Suprapubic skin (tissue), 4 donors: ENCODE measurements at regions not wholly inside any gene's neighbourhood (a gene's known extent, or its start where the extent isn't known, plus 50 kb on each side); places are given as distances from the start of the nearest gene placed in this dataset.

Source experiments
- DNase-seq, 2 donors: peaks; one replicate each; pipeline ENCODE4 v3.0.0-alpha.2; 2019; ENCODE audit warnings: low spot score in 2 of 2
- H3K27ac ChIP-seq: fragments of 200-600 bp; sonication (generic); one replicate; pipeline ENCODE4 v1.5.1; 2019
- H3K27me3 ChIP-seq: fragments of 200-600 bp; sonication (generic); one replicate; pipeline ENCODE4 v1.5.1; 2019
- H3K36me3 ChIP-seq: fragments of 200-600 bp; sonication (generic); one replicate; pipeline ENCODE4 v1.5.1; 2019
- H3K4me1 ChIP-seq: fragments of 200-600 bp; sonication (generic); one replicate; pipeline ENCODE4 v1.5.1; 2019
- H3K4me3 ChIP-seq: fragments of 200-600 bp; sonication (generic); one replicate; pipeline ENCODE4 v1.5.1; 2019; ENCODE audit warnings: mild to moderate bottlenecking
- H3K9me3 ChIP-seq: fragments of 200-600 bp; sonication (generic); one replicate; pipeline ENCODE4 v1.5.1; 2019
- EP300 ChIP-seq: sonication (generic); formaldehyde crosslinking; IDR thresholded peaks from one replicate; pipeline ENCODE4 v1.6.1; 2017; ENCODE audit warnings: antibody characterized with exemption
- POLR2A ChIP-seq, 2 donors: fragments of 450-650 bp; IDR thresholded peaks; one replicate each; pipeline ENCODE4 v1.6.1; 2017; ENCODE audit warnings: antibody characterized with exemption in 2 of 2, mild to moderate bottlenecking in 2 of 2, moderate library complexity in 2 of 2
- POLR2AphosphoS5 ChIP-seq, 3 donors: sonication (generic); formaldehyde crosslinking; IDR thresholded peaks; one replicate each; pipeline ENCODE4 v1.6.1; 2017; ENCODE audit warnings: antibody characterized with exemption in 3 of 3
- WGBS: methylation state at CpG from one replicate; pipeline ENCODE4 v1.1.5; 2018; 5-methylcytosine and 5-hydroxymethylcytosine counted together
- TF ChIP-seq, protein P1 (sequence below), 2 donors: fragments of 200-600 bp in 1 of 2; fragments of 450-650 bp in 1 of 2; sonication (generic) in 1 of 2; IDR thresholded peaks; one replicate each; pipeline ENCODE4 v1.5.1; 2016 to 2019; ENCODE audit warnings: antibody characterized with exemption in 2 of 2, mild to moderate bottlenecking in 1 of 2, moderate library complexity in 1 of 2

DNA sequence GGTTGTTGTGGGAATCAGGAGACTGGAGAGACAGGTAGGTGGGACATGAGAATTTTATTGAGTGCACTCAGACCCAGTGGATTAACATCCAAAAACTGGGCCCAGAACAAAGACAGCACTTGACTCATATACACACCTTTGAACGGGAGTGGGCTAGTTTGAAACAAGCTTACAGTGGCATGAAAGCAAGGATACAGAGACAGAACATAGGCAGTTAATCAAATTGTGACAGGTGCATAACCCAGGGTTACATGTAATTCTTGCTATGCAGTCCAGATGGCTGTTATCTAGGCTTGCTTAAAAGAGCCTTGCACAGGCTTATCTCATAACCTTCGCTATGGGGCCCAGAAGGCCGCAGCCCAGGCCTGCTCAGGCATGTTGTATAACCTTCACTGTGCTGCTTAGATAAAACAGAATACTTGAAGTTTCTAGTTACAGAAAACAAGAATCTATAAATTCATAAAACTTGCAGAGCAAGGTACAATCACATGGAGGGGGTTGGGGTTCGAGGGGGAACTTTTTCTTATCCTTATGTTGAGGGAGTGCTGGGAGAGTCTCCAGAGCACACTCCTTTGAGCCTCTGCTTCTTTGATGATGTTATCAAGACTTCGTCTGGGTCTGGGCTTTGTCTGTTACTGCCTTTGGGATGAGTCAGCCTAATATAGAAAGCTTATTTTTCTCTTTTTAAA lies 81.7 kb downstream of the TNFAIP2 start:
- TF ChIP-seq POLR2A (IDR thresholded peaks at IDR 0.05) (no peak), POLR2AphosphoS5 (IDR thresholded peaks at IDR 0.05) (no peak), EP300 (no peak)
- TF ChIP-seq, protein P1, sequence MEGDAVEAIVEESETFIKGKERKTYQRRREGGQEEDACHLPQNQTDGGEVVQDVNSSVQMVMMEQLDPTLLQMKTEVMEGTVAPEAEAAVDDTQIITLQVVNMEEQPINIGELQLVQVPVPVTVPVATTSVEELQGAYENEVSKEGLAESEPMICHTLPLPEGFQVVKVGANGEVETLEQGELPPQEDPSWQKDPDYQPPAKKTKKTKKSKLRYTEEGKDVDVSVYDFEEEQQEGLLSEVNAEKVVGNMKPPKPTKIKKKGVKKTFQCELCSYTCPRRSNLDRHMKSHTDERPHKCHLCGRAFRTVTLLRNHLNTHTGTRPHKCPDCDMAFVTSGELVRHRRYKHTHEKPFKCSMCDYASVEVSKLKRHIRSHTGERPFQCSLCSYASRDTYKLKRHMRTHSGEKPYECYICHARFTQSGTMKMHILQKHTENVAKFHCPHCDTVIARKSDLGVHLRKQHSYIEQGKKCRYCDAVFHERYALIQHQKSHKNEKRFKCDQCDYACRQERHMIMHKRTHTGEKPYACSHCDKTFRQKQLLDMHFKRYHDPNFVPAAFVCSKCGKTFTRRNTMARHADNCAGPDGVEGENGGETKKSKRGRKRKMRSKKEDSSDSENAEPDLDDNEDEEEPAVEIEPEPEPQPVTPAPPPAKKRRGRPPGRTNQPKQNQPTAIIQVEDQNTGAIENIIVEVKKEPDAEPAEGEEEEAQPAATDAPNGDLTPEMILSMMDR (IDR thresholded peaks at IDR 0.05), result no peak
- H3K36me3 ChIP-seq, result no peaks in the 10 kb centered on the region
- H3K9me3 ChIP-seq, result no peaks in the 10 kb centered on the region
- peaks cover 14% of the 10 kb centered on the region for H3K27me3 ChIP-seq
- peak overlapping the region; percentile 89 for H3K27ac ChIP-seq
- WGBS, result 40% methylated on average over 5 of the region's 5 CpGs
- H3K4me1 ChIP-seq, result peaks cover 21% of the 10 kb centered on the region
- DNase-seq, result peak in 1 of 2 donors; percentile 33
- H3K4me3 ChIP-seq, result no peak overlapping the region

DNA sequence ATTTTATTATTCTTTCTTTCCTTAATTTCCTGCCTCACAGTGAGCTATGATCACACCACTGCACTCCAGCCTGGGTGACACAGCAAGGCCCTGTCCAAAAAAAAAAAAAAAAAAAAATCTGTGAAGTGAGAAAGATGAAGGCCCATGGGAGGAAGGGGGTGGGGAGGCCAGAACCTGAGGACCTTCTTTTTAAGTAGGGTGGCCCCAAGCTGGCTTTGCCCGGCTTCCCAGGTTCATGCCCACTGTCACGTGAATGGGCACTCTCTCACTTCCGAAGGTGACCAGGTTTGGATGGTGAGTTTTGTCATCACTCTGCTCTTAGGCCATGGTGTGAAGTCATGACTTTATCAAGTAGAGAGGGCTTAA lies 82.3 kb downstream of the TNFAIP2 start:
- no peaks in the 10 kb centered on the region for H3K36me3 ChIP-seq
- H3K4me1 ChIP-seq, result peaks cover 21% of the 10 kb centered on the region
- DNase-seq, result peak in 1 of 2 donors; percentile 42
- H3K4me3 ChIP-seq, result no peak overlapping the region
- TF ChIP-seq, protein P1 (IDR thresholded peaks at IDR 0.05), result no peak
- no peak for TF ChIP-seq EP300
- no peak for TF ChIP-seq POLR2A (IDR thresholded peaks at IDR 0.05)
- TF ChIP-seq POLR2AphosphoS5 (IDR thresholded peaks at IDR 0.05), result no peak
- H3K27ac ChIP-seq, result peak overlapping the region; percentile 89
- peaks cover 14% of the 10 kb centered on the region for H3K27me3 ChIP-seq
- WGBS, result 86% methylated on average over 3 of the region's 3 CpGs
- no peaks in the 10 kb centered on the region for H3K9me3 ChIP-seq

DNA sequence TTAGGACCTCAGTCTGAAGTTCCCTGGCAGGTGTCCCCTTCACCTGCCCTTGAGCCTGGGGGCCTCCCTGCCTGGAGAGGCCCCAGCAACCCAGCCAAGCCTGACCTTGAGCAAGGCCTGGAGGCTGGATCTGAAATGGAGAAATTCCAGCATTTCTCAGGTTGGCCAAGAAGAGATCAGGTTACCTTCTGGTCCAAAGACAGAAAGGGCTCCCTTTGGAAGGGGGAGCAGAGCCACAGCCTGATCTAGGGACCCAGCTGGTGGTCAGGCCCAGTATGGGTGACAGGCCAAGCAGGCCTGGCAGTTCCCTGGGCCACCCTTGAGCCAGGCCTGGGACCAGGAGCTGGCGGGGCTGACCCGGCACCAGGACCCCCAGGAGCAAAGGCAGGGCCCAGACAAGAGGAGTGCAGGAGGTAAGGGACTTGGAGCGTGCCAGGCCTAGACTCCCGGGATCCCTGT lies 82.8 kb downstream of the TNFAIP2 start:
- TF ChIP-seq, protein P1 (IDR thresholded peaks at IDR 0.05), result no peak
- TF ChIP-seq POLR2A (IDR thresholded peaks at IDR 0.05) (no peak), EP300 (no peak), POLR2AphosphoS5 (IDR thresholded peaks at IDR 0.05) (no peak)
- no CpG with 5 or more reads among the region's 4 CpGs for WGBS
- Histone ChIP-seq H3K4me1 (peaks cover 21% of the 10 kb centered on the region), H3K36me3 (no peaks in the 10 kb centered on the region), H3K9me3 (no peaks in the 10 kb centered on the region), H3K27me3 (peaks cover 14% of the 10 kb centered on the region), H3K4me3 (peak overlapping the region; percentile 60), H3K27ac (peak overlapping the region; percentile 89)
- DNase-seq, result peak in 1 of 2 donors; percentile 63

DNA sequence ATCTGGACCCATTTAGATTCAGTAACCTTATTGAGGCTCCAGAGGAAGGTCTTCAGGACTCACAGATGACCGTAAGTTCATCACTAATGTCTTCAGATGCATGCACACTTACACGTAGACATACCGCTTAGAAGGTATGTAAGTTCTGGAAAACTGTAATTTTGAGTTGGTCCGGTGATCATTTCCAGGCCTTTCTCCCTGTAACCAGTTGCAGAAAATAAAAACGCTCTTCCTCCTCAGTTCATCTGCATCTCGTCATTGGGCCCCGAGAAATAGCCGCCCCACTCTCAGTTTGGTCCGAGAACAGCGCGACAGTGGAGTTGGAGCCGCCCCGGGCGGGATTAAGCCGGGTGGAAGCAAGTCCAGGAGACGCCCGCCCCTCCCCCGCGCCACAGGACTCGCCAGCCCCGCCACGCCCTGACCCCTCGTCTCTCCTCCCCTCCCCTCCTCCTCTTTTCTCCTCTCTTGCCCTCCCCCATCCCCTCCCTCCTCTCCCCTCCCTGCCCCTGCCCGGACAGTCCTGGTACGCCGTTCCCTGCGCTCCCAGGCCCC lies 83.7 kb downstream of the TNFAIP2 start:
- Histone ChIP-seq H3K9me3 (no peaks in the 10 kb centered on the region), H3K4me1 (peaks cover 18% of the 10 kb centered on the region), H3K27ac (peak overlapping the region; percentile 89), H3K4me3 (peak overlapping the region; percentile 60), H3K27me3 (peaks cover 14% of the 10 kb centered on the region), H3K36me3 (no peaks in the 10 kb centered on the region)
- WGBS, result 16% methylated on average over 24 of the region's 27 CpGs
- TF ChIP-seq EP300, result no peak
- TF ChIP-seq, protein P1 (IDR thresholded peaks at IDR 0.05), result no peak
- no peak for TF ChIP-seq POLR2AphosphoS5 (IDR thresholded peaks at IDR 0.05)
- TF ChIP-seq POLR2A (IDR thresholded peaks at IDR 0.05), result no peak
- DNase-seq, result peak; percentile 92 to 95

DNA sequence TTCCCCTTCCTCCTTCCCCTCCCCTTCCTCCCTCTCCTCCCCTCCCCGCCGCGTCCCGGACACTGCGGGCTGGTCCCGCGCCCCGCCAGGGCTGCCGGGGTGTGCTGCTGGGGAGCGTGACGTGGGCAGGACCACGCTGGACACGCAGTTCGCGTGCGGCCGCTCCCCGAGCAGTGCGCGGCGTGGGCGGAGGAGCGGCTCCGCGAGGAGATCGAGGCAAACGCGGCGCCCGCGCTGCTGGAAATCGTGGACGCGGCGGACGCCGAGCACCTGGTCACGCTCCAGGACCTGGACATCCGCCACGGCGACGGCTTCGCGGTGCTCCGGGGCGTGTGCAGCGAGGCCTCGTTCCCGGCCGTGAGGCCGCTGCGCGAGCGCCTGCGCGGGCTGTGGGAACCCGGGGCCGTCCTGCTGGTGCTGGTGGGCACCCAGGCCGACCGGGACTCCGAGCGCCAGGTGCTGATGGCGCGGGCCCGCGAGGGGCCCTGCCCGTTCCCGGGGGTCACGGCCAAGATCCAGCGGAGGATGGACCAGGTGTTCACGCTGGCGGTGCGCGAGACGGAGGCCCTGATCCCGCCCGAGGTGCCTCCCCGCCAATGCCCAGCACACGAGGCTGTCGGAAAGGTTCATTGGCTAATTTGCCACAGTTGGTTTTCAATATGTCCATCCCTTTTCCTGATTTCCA lies 84.3 kb downstream of the TNFAIP2 start:
- peaks cover 14% of the 10 kb centered on the region for H3K27me3 ChIP-seq
- H3K4me1 ChIP-seq, result peaks cover 18% of the 10 kb centered on the region
- no peaks in the 10 kb centered on the region for H3K9me3 ChIP-seq
- 20% methylated on average over 14 of the region's 80 CpGs for WGBS
- no peaks in the 10 kb centered on the region for H3K36me3 ChIP-seq
- DNase-seq, result peak in 1 of 2 donors; percentile 73
- H3K27ac ChIP-seq, result peak overlapping the region; percentile 89
- H3K4me3 ChIP-seq, result peak overlapping the region; percentile 60
- TF ChIP-seq POLR2AphosphoS5 (IDR thresholded peaks at IDR 0.05) (no peak), POLR2A (IDR thresholded peaks at IDR 0.05) (no peak), EP300 (no peak)
- TF ChIP-seq, protein P1 (IDR thresholded peaks at IDR 0.05), result no peak
